Esophagus squamous epithelium (tissue), 5 donors: ENCODE measurements at regions not wholly inside any gene's neighbourhood (a gene's known extent, or its start where the extent isn't known, plus 50 kb on each side); places are given as distances from the start of the nearest gene placed in this dataset.

Source experiments
- DNase-seq: peaks from one replicate; lab custom pipeline; 2025; lab: John Stamatoyannopoulos, UW
- H3K27ac ChIP-seq, 4 donors: fragments of 200-600 bp; sonication (generic); one replicate each; pipeline ENCODE4 v1.5.1; 2016 to 2019; ENCODE audit warnings: mild to moderate bottlenecking in 1 of 4
- H3K27me3 ChIP-seq, 4 donors: fragments of 200-600 bp; sonication (generic); 1 replicate in 3 of 4; 2 replicates in 1 of 4; pipeline versions ENCODE4 v1.5.1 to v1.6.0; 2017 to 2021; ENCODE audit warnings: antibody characterized with exemption in 1 of 4
- H3K36me3 ChIP-seq, 3 donors: fragments of 200-600 bp; sonication (generic); one replicate each; pipeline ENCODE4 v1.5.1; 2016 to 2019
- H3K4me1 ChIP-seq, 3 donors: fragments of 200-600 bp; sonication (generic); one replicate each; pipeline ENCODE4 v1.5.1; 2017 to 2019
- H3K4me3 ChIP-seq, 4 donors: fragments of 200-600 bp; sonication (generic); 1 replicate in 3 of 4; 2 replicates in 1 of 4; pipeline ENCODE4 v1.5.1; 2016 to 2019; ENCODE audit warnings: mild to moderate bottlenecking in 2 of 4, moderate library complexity in 1 of 4
- H3K9me3 ChIP-seq, 3 donors: fragments of 200-600 bp; sonication (generic); one replicate each; pipeline ENCODE4 v1.5.1; 2016 to 2019
- CTCF ChIP-seq, 6 experiments: fragments of 450-650 bp in 4 of 6; fragments of 200-600 bp in 2 of 6; sonication (generic) in 2 of 6; IDR thresholded peaks; one replicate each; pipeline ENCODE4 v1.5.1; 2016 to 2019; ENCODE audit warnings: antibody characterized with exemption in 6 of 6, mild to moderate bottlenecking in 4 of 6, moderate library complexity in 4 of 6
- POLR2A ChIP-seq, 4 donors: fragments of 450-650 bp; IDR thresholded peaks; one replicate each; pipeline ENCODE4 v1.6.1; 2017; ENCODE audit warnings: antibody characterized with exemption in 4 of 4, mild to moderate bottlenecking in 4 of 4, moderate library complexity in 3 of 4
- WGBS, 2 donors: methylation state at CpG; one replicate each; pipeline ENCODE4 v1.1.5; 2018; 5-methylcytosine and 5-hydroxymethylcytosine counted together
- intact Hi-C: fragments of 100-400 bp; cut with DNase I; formaldehyde crosslinking; loops from one replicate; pipeline ENCODE4 v1.15.0; 2022
- donor health status: DM: yes; HTN: yes; CAD: no.

- Histone ChIP-seq H3K27me3 (no peaks in the 10 kb centered on the region), H3K36me3 (no peaks in the 10 kb centered on the region), H3K27ac (no peak overlapping the region), H3K4me1 (no peaks in the 10 kb centered on the region), H3K4me3 (no peak overlapping the region), H3K9me3 (no peaks in the 10 kb centered on the region)
- TF ChIP-seq POLR2A (IDR thresholded peaks at IDR 0.05) (no peak), CTCF (IDR thresholded peaks at IDR 0.05) (no peak)
- intact Hi-C loops: no loop called here
- DNase-seq: no peak
- 64 to 70% methylated on average over 1 of the region's 1 CpG for WGBS, 2 donors
Measured at GRCh38 chr16:65752522-65752844, 614.0 kb upstream of the CDH5 start.

- H3K36me3 ChIP-seq: no peaks in the 10 kb centered on the region
- H3K27ac ChIP-seq: no peak overlapping the region
- no peaks in the 10 kb centered on the region for H3K9me3 ChIP-seq
- H3K27me3 ChIP-seq: no peaks in the 10 kb centered on the region
- no peaks in the 10 kb centered on the region for H3K4me1 ChIP-seq
- no peak for DNase-seq
- TF ChIP-seq POLR2A (IDR thresholded peaks at IDR 0.05) (no peak), CTCF (IDR thresholded peaks at IDR 0.05) (no peak)
- WGBS, 2 donors: 71 to 72% methylated on average over 8 of the region's 8 CpGs
- no peak overlapping the region for H3K4me3 ChIP-seq
- intact Hi-C loops: no loop called here
Measured at GRCh38 chr16:65751622-65752521, 614.6 kb upstream of the CDH5 start.

- H3K36me3 ChIP-seq: no peaks in the 10 kb centered on the region
- no peak overlapping the region for H3K4me3 ChIP-seq
- intact Hi-C loops: no loop called here
- TF ChIP-seq POLR2A (IDR thresholded peaks at IDR 0.05): no peak
- TF ChIP-seq CTCF (IDR thresholded peaks at IDR 0.05): no peak
- H3K4me1 ChIP-seq: no peaks in the 10 kb centered on the region
- no peaks in the 10 kb centered on the region for H3K27me3 ChIP-seq
- H3K27ac ChIP-seq: no peak overlapping the region
- no peak for DNase-seq
- WGBS, 2 donors: 65 to 81% methylated on average over 5 to 6 of the region's 6 CpGs
- no peaks in the 10 kb centered on the region for H3K9me3 ChIP-seq
Measured at GRCh38 chr16:65749506-65749905, 617.0 kb upstream of the CDH5 start.

GRCh38 chr16:65746941-65747340 lies 619.5 kb upstream of the CDH5 start:
- Histone ChIP-seq H3K27ac (no peak overlapping the region), H3K9me3 (no peaks in the 10 kb centered on the region), H3K36me3 (no peaks in the 10 kb centered on the region), H3K4me3 (no peak overlapping the region), H3K4me1 (no peaks in the 10 kb centered on the region), H3K27me3 (no peaks in the 10 kb centered on the region)
- TF ChIP-seq POLR2A (IDR thresholded peaks at IDR 0.05) (no peak), CTCF (IDR thresholded peaks at IDR 0.05) (no peak)
- DNase-seq: no peak
- intact Hi-C loops: no loop called here
- WGBS, 2 donors: 83 to 97% methylated on average over 4 of the region's 4 CpGs

GRCh38 chr16:65745201-65745708 lies 621.2 kb upstream of the CDH5 start:
- intact Hi-C loops: no loop called here

More at GRCh38 chr16:65745201-65745708, 621.2 kb upstream of the CDH5 start:
- no peaks in the 10 kb centered on the region for H3K36me3 ChIP-seq
- H3K27me3 ChIP-seq: no peaks in the 10 kb centered on the region
- no peak overlapping the region for H3K27ac ChIP-seq
- no peaks in the 10 kb centered on the region for H3K4me1 ChIP-seq
- TF ChIP-seq POLR2A (IDR thresholded peaks at IDR 0.05): no peak
- TF ChIP-seq CTCF (IDR thresholded peaks at IDR 0.05): no peak
- WGBS, 2 donors: 83 to 86% methylated on average over 1 of the region's 1 CpG
- no peak overlapping the region for H3K4me3 ChIP-seq
- no peaks in the 10 kb centered on the region for H3K9me3 ChIP-seq
- no peak for DNase-seq
